ENCODE measurements at regions not wholly inside any gene's neighbourhood (a gene's known extent, or its start where the extent isn't known, plus 50 kb on each side); places are given as distances from the start of the nearest gene placed in this dataset.

DNA sequence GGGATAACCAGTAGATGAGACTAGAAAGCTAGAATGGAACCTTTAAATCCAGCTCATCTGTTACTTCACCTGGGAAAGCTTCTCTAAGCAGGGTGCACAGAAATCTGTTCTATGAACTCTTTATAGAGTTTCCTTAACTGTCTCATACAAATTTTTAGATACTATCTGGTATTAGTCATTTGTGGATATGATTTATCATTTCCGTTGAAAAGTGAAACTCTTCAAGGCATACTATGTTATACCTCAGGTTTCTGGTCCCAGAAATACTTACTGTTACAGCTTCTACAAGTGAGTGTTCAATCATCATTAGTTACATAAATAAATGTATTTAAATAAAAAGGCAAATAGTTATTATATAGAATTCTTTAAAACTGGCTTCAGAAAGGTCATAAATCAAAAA is 298.3 kb upstream of the AGA start:
- TF ChIP-seq, protein P1, sequence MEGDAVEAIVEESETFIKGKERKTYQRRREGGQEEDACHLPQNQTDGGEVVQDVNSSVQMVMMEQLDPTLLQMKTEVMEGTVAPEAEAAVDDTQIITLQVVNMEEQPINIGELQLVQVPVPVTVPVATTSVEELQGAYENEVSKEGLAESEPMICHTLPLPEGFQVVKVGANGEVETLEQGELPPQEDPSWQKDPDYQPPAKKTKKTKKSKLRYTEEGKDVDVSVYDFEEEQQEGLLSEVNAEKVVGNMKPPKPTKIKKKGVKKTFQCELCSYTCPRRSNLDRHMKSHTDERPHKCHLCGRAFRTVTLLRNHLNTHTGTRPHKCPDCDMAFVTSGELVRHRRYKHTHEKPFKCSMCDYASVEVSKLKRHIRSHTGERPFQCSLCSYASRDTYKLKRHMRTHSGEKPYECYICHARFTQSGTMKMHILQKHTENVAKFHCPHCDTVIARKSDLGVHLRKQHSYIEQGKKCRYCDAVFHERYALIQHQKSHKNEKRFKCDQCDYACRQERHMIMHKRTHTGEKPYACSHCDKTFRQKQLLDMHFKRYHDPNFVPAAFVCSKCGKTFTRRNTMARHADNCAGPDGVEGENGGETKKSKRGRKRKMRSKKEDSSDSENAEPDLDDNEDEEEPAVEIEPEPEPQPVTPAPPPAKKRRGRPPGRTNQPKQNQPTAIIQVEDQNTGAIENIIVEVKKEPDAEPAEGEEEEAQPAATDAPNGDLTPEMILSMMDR (IDR thresholded peaks at IDR 0.05): no peak
- TF ChIP-seq POLR2A (IDR thresholded peaks at IDR 0.05): no peak
